GM12878 (cell line): ENCODE measurements at regions not wholly inside any gene's neighbourhood (a gene's known extent, or its start where the extent isn't known, plus 50 kb on each side); places are given as distances from the start of the nearest gene placed in this dataset.

Experiments used
- BMI1 ChIP-seq: fragments of 450-650 bp; IDR thresholded peaks from 2 replicates; pipeline ENCODE4 v1.6.1; 2016; ENCODE audit warnings: mild to moderate bottlenecking, moderate library complexity, borderline replicate concordance
- CHD2 ChIP-seq: IDR thresholded peaks from 2 replicates; pipeline ENCODE4 v1.6.1; 2011; ENCODE audit warnings: low read depth, low read length, improper control_type of control experiment, borderline replicate concordance
- CREB1 ChIP-seq: IDR thresholded peaks from 2 replicates; pipeline ENCODE4 v1.6.1; 2012; ENCODE audit warnings: low read depth, mild to moderate bottlenecking, inconsistent platforms
- CTCF ChIP-seq, 3 experiments: IDR thresholded peaks in 2 of 3; conservative IDR thresholded peaks in 1 of 3; 2 replicates each; pipeline ENCODE4 v1.5.1; 2011; ENCODE audit warnings: low read depth in 3 of 3, low read length in 3 of 3, mild to moderate bottlenecking in 3 of 3, control low read depth in 2 of 3, moderate library complexity in 2 of 3, inconsistent platforms in 1 of 3, mixed read lengths in 1 of 3; ENCODE audit not compliant: control insufficient read depth in 2 of 3, insufficient read depth in 1 of 3; ENCODE audit errors: extremely low read depth in 1 of 3
- EP300 ChIP-seq, 2 experiments: fragments of 150-350 bp in 1 of 2; IDR thresholded peaks; 2 replicates each; pipeline ENCODE4 v1.6.1; 2011 to 2012; ENCODE audit warnings: low read depth in 2 of 2, low read length in 2 of 2, borderline replicate concordance in 1 of 2, improper control_type of control experiment in 1 of 2, inconsistent platforms in 1 of 2; ENCODE audit not compliant: control insufficient read depth in 1 of 2
- HDAC2 ChIP-seq: fragments of 200-600 bp; sonication (generic); IDR thresholded peaks from 2 replicates; pipeline ENCODE4 v1.6.1; 2017
- JUNB ChIP-seq: IDR thresholded peaks from 2 replicates; pipeline ENCODE4 v1.6.1; 2016; ENCODE audit warnings: antibody characterized with exemption, mild to moderate bottlenecking
- POLR2A ChIP-seq: IDR thresholded peaks from 2 replicates; pipeline ENCODE4 v1.6.1; 2011; ENCODE audit warnings: low read depth, mild to moderate bottlenecking, low read length
- SREBF2 ChIP-seq: IDR thresholded peaks from 2 replicates; pipeline ENCODE4 v1.6.1; 2012; ENCODE audit warnings: mild to moderate bottlenecking, low read length
- TCF7 ChIP-seq: IDR thresholded peaks from 2 replicates; pipeline ENCODE4 v1.6.1; 2014; ENCODE audit warnings: antibody characterized with exemption, borderline replicate concordance
- YY1 ChIP-seq: IDR thresholded peaks from 2 replicates; pipeline ENCODE4 v1.6.1; 2011; ENCODE audit warnings: low read depth, mild to moderate bottlenecking, low read length
- TF ChIP-seq, protein P1 (sequence below): IDR thresholded peaks from 2 replicates; pipeline ENCODE4 v1.6.1; 2012; ENCODE audit warnings: low read depth, low read length, improper control_type of control experiment

DNA sequence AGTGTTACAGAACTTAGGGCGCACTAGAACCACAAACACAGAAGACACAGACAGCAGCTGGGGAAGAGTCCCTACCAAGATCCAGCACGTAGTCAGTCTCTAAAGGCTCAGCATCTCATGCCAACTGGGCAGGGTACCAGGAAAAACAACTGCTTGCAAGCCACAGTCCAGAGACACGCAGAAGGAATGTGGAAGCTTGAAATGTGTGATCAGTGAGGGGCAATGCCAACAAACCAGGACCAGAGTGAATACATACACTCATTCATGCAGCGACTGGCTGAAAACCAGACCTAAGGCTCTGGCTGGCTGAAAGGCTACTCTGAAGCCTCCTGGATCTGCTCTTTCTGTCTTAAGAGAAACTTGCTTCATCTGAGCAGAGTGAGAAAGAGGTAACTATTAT is 1484.8 kb downstream of the EFNB2 start:
- TF ChIP-seq CTCF (IDR thresholded peaks at IDR 0.05 in 2 of 3, conservative IDR thresholded peaks at IDR 0.05 in 1 of 3; ENCODE audit: control insufficient read depth in 2 of 3, extremely low read depth in 1 of 3, insufficient read depth in 1 of 3, low read depth in 3 of 3, low read length in 3 of 3) (no peak), SREBF2 (no peak), YY1 (no peak), CHD2 (no peak), JUNB (no peak), BMI1 (no peak), EP300 (IDR thresholded peaks at IDR 0.05; ENCODE audit: borderline replicate concordance in 1 of 2, control insufficient read depth in 1 of 2, low read depth in 2 of 2, low read length in 2 of 2) (no peak), POLR2A (no peak), TCF7 (no peak), CREB1 (no peak), HDAC2 (no peak)
- TF ChIP-seq, protein P1, sequence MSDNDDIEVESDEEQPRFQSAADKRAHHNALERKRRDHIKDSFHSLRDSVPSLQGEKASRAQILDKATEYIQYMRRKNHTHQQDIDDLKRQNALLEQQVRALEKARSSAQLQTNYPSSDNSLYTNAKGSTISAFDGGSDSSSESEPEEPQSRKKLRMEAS = no peak
